ENCODE measurements at regions not wholly inside any gene's neighbourhood (a gene's known extent, or its start where the extent isn't known, plus 50 kb on each side); places are given as distances from the start of the nearest gene placed in this dataset.

- FAIRE-seq (no peak), DNase-seq (ENCODE audit: insufficient read length, low spot score) (no peak)
- TF ChIP-seq PAX5 (IDR thresholded peaks at IDR 0.05; ENCODE audit: insufficient read depth, low read length, severe bottlenecking) (no peak), POU2F2 (IDR thresholded peaks at IDR 0.05; ENCODE audit: low read depth, low read length) (no peak), POLR2AphosphoS5 (IDR thresholded peaks at IDR 0.05; ENCODE audit: low read depth, low read length) (no peak), TAF1 (IDR thresholded peaks at IDR 0.05; ENCODE audit: low read depth, low read length) (no peak), SPI1 (IDR thresholded peaks at IDR 0.05; ENCODE audit: low read depth, low read length) (no peak), POLR2A (IDR thresholded peaks at IDR 0.05; ENCODE audit: low read depth, low read length) (no peak)
Measured at GRCh38 chr1:218775501-218776021, 398.1 kb upstream of the LYPLAL1 start.

- no peak for DNase-seq (ENCODE audit: insufficient read length, low spot score)
- no peak for TF ChIP-seq PAX5 (IDR thresholded peaks at IDR 0.05; ENCODE audit: insufficient read depth, low read length, severe bottlenecking)
- TF ChIP-seq TAF1 (IDR thresholded peaks at IDR 0.05; ENCODE audit: low read depth, low read length) = no peak
- TF ChIP-seq POU2F2 (IDR thresholded peaks at IDR 0.05; ENCODE audit: low read depth, low read length) = no peak
- FAIRE-seq = no peak
Measured at GRCh38 chr1:218778257-218779126, 395.2 kb upstream of the LYPLAL1 start.

GRCh38 chr1:218779341-218780100, 394.2 kb upstream of the LYPLAL1 start:
- DNase-seq (ENCODE audit: insufficient read length, low spot score) (no peak), FAIRE-seq (no peak)
- TF ChIP-seq TAF1 (IDR thresholded peaks at IDR 0.05; ENCODE audit: low read depth, low read length) = no peak
- no peak for TF ChIP-seq POLR2A (IDR thresholded peaks at IDR 0.05; ENCODE audit: low read depth, low read length)
- TF ChIP-seq POLR2AphosphoS5 (IDR thresholded peaks at IDR 0.05; ENCODE audit: low read depth, low read length) = no peak
- TF ChIP-seq PAX5 (IDR thresholded peaks at IDR 0.05; ENCODE audit: insufficient read depth, low read length, severe bottlenecking) = no peak
- no peak for TF ChIP-seq POU2F2 (IDR thresholded peaks at IDR 0.05; ENCODE audit: low read depth, low read length)
- TF ChIP-seq SPI1 (IDR thresholded peaks at IDR 0.05; ENCODE audit: low read depth, low read length) = no peak

- DNase-seq (ENCODE audit: insufficient read length, low spot score) = no peak
- TF ChIP-seq POU2F2 (IDR thresholded peaks at IDR 0.05; ENCODE audit: low read depth, low read length) = no peak
- TF ChIP-seq TAF1 (IDR thresholded peaks at IDR 0.05; ENCODE audit: low read depth, low read length) = no peak
- no peak for TF ChIP-seq PAX5 (IDR thresholded peaks at IDR 0.05; ENCODE audit: insufficient read depth, low read length, severe bottlenecking)
- TF ChIP-seq POLR2AphosphoS5 (IDR thresholded peaks at IDR 0.05; ENCODE audit: low read depth, low read length) = no peak
- TF ChIP-seq SPI1 (IDR thresholded peaks at IDR 0.05; ENCODE audit: low read depth, low read length) = no peak
- TF ChIP-seq POLR2A (IDR thresholded peaks at IDR 0.05; ENCODE audit: low read depth, low read length) = no peak
- no peak for FAIRE-seq
Measured at GRCh38 chr1:218783131-218783530, 390.5 kb upstream of the LYPLAL1 start.

- TF ChIP-seq PAX5 (IDR thresholded peaks at IDR 0.05; ENCODE audit: insufficient read depth, low read length, severe bottlenecking) = no peak
- TF ChIP-seq POLR2A (IDR thresholded peaks at IDR 0.05; ENCODE audit: low read depth, low read length) = no peak
- no peak for TF ChIP-seq SPI1 (IDR thresholded peaks at IDR 0.05; ENCODE audit: low read depth, low read length)
- no peak for TF ChIP-seq POU2F2 (IDR thresholded peaks at IDR 0.05; ENCODE audit: low read depth, low read length)
- TF ChIP-seq TAF1 (IDR thresholded peaks at IDR 0.05; ENCODE audit: low read depth, low read length) = no peak
- no peak for TF ChIP-seq POLR2AphosphoS5 (IDR thresholded peaks at IDR 0.05; ENCODE audit: low read depth, low read length)
- FAIRE-seq (no peak), DNase-seq (ENCODE audit: insufficient read length, low spot score) (no peak)
Measured at GRCh38 chr1:218783916-218784315, 389.8 kb upstream of the LYPLAL1 start.

- TF ChIP-seq POLR2AphosphoS5 (IDR thresholded peaks at IDR 0.05; ENCODE audit: low read depth, low read length) (no peak), POU2F2 (IDR thresholded peaks at IDR 0.05; ENCODE audit: low read depth, low read length) (no peak), POLR2A (IDR thresholded peaks at IDR 0.05; ENCODE audit: low read depth, low read length) (no peak), SPI1 (IDR thresholded peaks at IDR 0.05; ENCODE audit: low read depth, low read length) (no peak), TAF1 (IDR thresholded peaks at IDR 0.05; ENCODE audit: low read depth, low read length) (no peak), PAX5 (IDR thresholded peaks at IDR 0.05; ENCODE audit: insufficient read depth, low read length, severe bottlenecking) (no peak)
- DNase-seq (ENCODE audit: insufficient read length, low spot score) = no peak
- FAIRE-seq = no peak
Measured at GRCh38 chr1:218785928-218786327, 387.8 kb upstream of the LYPLAL1 start.

- FAIRE-seq = no peak
- TF ChIP-seq SPI1 (IDR thresholded peaks at IDR 0.05; ENCODE audit: low read depth, low read length) (no peak), POLR2A (IDR thresholded peaks at IDR 0.05; ENCODE audit: low read depth, low read length) (no peak), TAF1 (IDR thresholded peaks at IDR 0.05; ENCODE audit: low read depth, low read length) (no peak), POU2F2 (IDR thresholded peaks at IDR 0.05; ENCODE audit: low read depth, low read length) (no peak), PAX5 (IDR thresholded peaks at IDR 0.05; ENCODE audit: insufficient read depth, low read length, severe bottlenecking) (no peak), POLR2AphosphoS5 (IDR thresholded peaks at IDR 0.05; ENCODE audit: low read depth, low read length) (no peak)
- DNase-seq (ENCODE audit: insufficient read length, low spot score) = no peak
Measured at GRCh38 chr1:218787826-218788225, 385.9 kb upstream of the LYPLAL1 start.

GRCh38 chr1:218796773-218797172, 376.9 kb upstream of the LYPLAL1 start:
- DNase-seq (ENCODE audit: insufficient read length, low spot score) = no peak
- TF ChIP-seq PAX5 (IDR thresholded peaks at IDR 0.05; ENCODE audit: insufficient read depth, low read length, severe bottlenecking) (no peak), TAF1 (IDR thresholded peaks at IDR 0.05; ENCODE audit: low read depth, low read length) (no peak), SPI1 (IDR thresholded peaks at IDR 0.05; ENCODE audit: low read depth, low read length) (no peak), POLR2AphosphoS5 (IDR thresholded peaks at IDR 0.05; ENCODE audit: low read depth, low read length) (no peak), POU2F2 (IDR thresholded peaks at IDR 0.05; ENCODE audit: low read depth, low read length) (no peak), POLR2A (IDR thresholded peaks at IDR 0.05; ENCODE audit: low read depth, low read length) (no peak)
- no peak for FAIRE-seq

GRCh38 chr1:218802799-218803198, 370.9 kb upstream of the LYPLAL1 start:
- TF ChIP-seq TAF1 (IDR thresholded peaks at IDR 0.05; ENCODE audit: low read depth, low read length) (no peak), POU2F2 (IDR thresholded peaks at IDR 0.05; ENCODE audit: low read depth, low read length) (no peak), POLR2A (IDR thresholded peaks at IDR 0.05; ENCODE audit: low read depth, low read length) (no peak), SPI1 (IDR thresholded peaks at IDR 0.05; ENCODE audit: low read depth, low read length) (no peak), POLR2AphosphoS5 (IDR thresholded peaks at IDR 0.05; ENCODE audit: low read depth, low read length) (no peak), PAX5 (IDR thresholded peaks at IDR 0.05; ENCODE audit: insufficient read depth, low read length, severe bottlenecking) (no peak)
- DNase-seq (ENCODE audit: insufficient read length, low spot score) = no peak
- no peak for FAIRE-seq
